ENCODE measurements at regions not wholly inside any gene's neighbourhood (a gene's known extent, or its start where the extent isn't known, plus 50 kb on each side); places are given as distances from the start of the nearest gene placed in this dataset.

GRCh38 chr7:20542594-20542993 lies 72.9 kb upstream of the ABCB5 start:
- H3K27me3 Mint-ChIP-seq (ENCODE audit: insufficient read depth, low read depth, poor library complexity): peaks cover 2% of the 10 kb centered on the region
- DNase-seq (ENCODE audit: low spot score) (no peak), ATAC-seq (no peak)
- Histone ChIP-seq H3K4me3 (no peak overlapping the region), H3F3A (replicated peaks; ENCODE audit: low read depth) (no peaks in the 10 kb centered on the region), H2AFZ (no peak overlapping the region), H3K4me2 (no peak overlapping the region), H3K9me2 (ENCODE audit: insufficient read depth) (no peaks in the 10 kb centered on the region), H3K36me3 (ENCODE audit: insufficient read depth) (no peaks in the 10 kb centered on the region), H3K4me1 (ENCODE audit: insufficient read depth) (peaks cover 16% of the 10 kb centered on the region), H4K20me1 (replicated peaks; ENCODE audit: insufficient read depth) (no peaks in the 10 kb centered on the region), H3K79me2 (replicated peaks; ENCODE audit: insufficient read depth) (no peaks in the 10 kb centered on the region), H3K27ac (ENCODE audit: low read depth) (no peak overlapping the region), H3K27me3 (ENCODE audit: insufficient read depth) (no peaks in the 10 kb centered on the region)
- H3K4me3 Mint-ChIP-seq: no peak overlapping the region
- peaks cover 15% of the 10 kb centered on the region for H3K4me1 Mint-ChIP-seq
- TF ChIP-seq ZNF462 (CRISPR knock-in tag; IDR thresholded peaks at IDR 0.05) (no peak), CREB1 (CRISPR knock-in tag; IDR thresholded peaks at IDR 0.05; ENCODE audit: low read depth) (no peak), CTCF (conservative IDR thresholded peaks at IDR 0.05; ENCODE audit: low read depth in 2 of 2) (no peak), REST (IDR thresholded peaks at IDR 0.05; ENCODE audit: unreplicated experiment) (no peak), ZNF331 (CRISPR knock-in tag; IDR thresholded peaks at IDR 0.05; ENCODE audit: low read depth) (no peak), ZNF114 (CRISPR knock-in tag; IDR thresholded peaks at IDR 0.05) (no peak), NANOG (IDR thresholded peaks at IDR 0.05; ENCODE audit: borderline replicate concordance) (no peak), STAT1 (IDR thresholded peaks at IDR 0.05; ENCODE audit: unreplicated experiment) (no peak), EZH2 (IDR thresholded peaks at IDR 0.05; ENCODE audit: low read depth, unreplicated experiment) (no peak), JUNB (IDR thresholded peaks at IDR 0.05; ENCODE audit: unreplicated experiment) (no peak)
- TF ChIP-seq, protein P1, sequence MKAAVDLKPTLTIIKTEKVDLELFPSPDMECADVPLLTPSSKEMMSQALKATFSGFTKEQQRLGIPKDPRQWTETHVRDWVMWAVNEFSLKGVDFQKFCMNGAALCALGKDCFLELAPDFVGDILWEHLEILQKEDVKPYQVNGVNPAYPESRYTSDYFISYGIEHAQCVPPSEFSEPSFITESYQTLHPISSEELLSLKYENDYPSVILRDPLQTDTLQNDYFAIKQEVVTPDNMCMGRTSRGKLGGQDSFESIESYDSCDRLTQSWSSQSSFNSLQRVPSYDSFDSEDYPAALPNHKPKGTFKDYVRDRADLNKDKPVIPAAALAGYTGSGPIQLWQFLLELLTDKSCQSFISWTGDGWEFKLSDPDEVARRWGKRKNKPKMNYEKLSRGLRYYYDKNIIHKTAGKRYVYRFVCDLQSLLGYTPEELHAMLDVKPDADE (IDR thresholded peaks at IDR 0.05): no peak
- peaks cover 3% of the 10 kb centered on the region; the same call in 1 of the 3 replicates for H3K36me3 Mint-ChIP-seq (ENCODE audit: low read depth)
- no peak overlapping the region for H3K27ac Mint-ChIP-seq
- H3K9me3 Mint-ChIP-seq: peaks cover 9% of the 10 kb centered on the region; the same call in 1 of the 3 replicates
